Stimulated activated CD4-positive, alpha-beta T cell treated with anti-CD3 and anti-CD28 coated beads, Interleukin-4, amount 100 ng/mL, for 4 hours (primary cell): ENCODE measurements at regions not wholly inside any gene's neighbourhood (a gene's known extent, or its start where the extent isn't known, plus 50 kb on each side); places are given as distances from the start of the nearest gene placed in this dataset.

Source experiments
- DNase-seq, 2 experiments: peaks; one replicate each; pipeline ENCODE4 v3.0.0-alpha.2; 2020

DNA sequence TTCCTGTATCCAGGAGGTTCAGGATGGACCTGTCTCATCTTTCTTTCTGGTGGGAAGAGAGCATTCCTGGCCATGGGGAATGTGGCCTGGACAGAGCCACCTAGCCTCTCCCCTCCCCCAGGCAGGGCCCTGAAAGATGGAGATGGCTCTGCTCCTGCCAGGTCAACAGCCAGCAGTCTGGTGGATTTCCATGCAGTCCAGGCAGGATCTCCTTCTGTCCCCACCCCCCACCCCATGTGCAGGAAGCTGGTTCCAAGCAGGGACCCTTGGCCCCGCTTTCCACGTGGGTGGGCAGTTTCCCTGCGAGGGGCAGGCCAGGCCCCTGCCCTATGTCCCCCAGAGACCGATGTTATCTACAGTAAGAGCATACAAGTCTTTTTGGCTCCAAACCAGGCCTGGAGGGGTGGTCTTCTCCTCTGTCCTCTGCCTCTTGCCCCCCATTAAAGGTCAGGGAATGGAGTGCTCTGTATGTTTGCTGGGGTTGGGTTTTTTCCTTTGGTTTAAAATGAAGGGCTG lies 240.5 kb downstream of the SEC14L1 start:
- no peak for DNase-seq

DNA sequence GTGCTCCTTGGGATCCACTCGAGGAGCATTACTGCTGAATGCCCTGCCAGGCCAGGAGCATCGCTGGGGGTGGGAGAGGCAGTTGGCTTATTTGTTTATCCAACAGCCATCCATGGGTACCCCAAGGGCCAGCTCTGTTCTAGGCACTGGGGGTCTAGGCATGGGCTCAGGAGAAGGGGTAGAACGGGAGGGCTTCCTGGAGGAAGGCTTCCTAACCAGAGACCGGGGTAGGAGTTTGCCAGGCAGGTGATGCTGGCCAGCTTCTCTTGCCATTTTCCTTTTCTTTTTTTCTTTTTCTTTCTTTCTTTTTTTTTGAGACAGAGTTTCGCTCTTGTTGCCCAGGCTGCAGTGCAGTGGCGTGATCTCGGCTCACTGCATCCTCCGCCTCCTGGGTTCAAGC lies 241.0 kb downstream of the SEC14L1 start:
- no peak for DNase-seq

DNA sequence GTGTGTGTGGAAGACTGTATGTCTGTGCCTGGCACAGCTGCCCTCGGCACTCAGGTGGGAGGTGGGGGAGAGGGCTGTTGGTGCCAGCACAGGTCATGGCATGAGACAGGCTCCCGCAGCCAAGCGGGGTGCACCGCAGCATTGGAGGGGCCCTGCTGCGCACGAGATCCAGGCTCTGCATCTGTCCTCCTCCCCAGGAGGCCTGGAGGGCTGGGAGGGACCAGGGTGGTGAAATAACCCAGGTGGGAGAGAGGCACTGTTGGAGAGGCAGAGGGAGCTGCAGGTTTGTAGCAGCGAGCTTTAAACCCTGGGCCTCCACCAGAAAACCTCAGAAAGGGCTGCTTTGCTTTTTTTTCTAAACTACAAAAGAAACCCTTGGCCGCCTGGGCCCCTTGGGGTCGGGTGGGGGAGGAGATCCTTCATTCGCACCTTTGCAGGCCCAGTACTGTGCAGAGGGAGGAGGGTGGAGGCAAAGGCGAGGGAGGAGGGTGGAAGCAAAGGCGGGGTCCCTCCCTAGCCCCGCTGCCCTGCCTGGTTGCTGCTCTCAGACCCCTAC lies 241.7 kb downstream of the SEC14L1 start:
- peak in 1 of 2 experiments; percentile 31 for DNase-seq

DNA sequence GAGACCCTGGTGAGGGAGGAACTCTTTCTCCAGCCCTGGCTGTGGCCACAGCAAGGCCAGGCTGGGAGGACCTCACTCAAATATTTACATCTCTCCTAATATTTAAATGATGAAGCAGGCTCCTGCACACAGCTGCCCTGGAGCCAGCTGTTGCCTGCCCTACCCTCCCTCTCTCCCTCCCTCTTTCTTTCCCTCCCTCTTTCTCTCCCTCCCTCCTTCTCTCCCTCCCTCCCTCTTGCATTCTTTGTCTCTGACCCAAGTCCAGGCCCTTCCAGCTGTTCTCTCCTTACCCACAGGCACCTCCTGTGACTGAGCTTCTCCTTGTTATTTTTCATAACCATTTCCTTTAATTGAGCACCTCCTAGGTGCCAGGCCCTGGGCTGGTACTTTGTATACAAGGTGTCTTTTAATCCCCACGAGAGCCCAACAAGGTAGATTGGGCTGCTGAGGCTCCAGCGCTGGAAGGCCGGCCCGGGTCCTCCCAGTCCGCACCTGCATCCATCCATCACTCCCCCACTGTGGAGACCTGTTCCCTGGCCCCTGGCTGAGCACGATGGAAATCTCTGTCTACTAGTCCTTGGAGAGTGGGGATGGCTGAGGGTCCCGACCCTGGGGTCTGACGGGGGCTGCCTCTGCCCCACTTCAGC lies 242.3 kb downstream of the SEC14L1 start:
- DNase-seq = no peak

DNA sequence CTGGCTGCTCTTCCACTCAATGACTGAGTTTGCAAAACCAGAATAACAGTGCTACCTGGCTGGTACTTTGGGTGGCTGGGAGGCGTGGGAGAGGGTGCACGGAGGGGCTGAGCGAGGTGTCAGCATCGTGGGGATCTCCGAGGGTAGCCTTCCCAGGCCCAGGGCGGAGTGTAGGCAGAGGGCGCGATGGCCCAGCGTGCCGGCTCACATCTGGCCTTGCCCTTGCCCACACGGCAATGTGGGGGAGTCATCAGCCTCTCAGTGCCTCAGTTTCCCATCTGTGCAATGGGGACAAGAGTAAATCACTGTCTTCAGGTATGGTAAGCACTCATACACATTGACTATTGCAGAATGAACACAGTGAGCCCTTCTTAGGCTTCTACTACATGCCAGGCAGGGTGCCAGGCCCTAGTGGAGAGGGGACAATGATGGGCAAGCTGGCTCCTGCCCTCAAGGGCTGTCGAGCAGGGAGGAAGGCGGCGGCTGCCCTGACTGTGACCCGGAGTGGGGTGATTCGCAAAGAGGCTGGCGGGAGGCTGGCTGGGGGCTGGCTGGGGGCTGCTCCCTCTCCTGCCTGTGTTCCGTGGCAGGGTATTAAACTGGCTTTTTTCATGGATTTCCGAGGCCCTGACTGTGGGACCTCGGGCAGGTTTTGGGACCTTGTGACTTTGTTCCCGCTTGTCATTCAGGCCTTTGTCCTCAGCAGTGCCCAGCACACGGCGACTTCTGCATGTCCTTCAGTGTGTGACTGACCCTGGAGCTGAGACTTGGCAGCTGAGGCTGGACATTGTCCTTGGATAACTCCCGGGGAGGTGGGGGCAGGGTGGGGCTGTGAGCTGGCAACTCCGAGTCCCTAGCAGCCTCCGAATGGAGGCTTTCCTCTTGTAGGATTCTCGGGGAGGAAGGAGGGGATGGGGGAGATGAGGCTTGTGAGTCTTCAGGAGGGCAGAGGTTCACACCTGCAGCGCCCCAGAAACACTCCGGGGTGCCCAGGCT lies 243.1 kb downstream of the SEC14L1 start:
- no peak for DNase-seq

DNA sequence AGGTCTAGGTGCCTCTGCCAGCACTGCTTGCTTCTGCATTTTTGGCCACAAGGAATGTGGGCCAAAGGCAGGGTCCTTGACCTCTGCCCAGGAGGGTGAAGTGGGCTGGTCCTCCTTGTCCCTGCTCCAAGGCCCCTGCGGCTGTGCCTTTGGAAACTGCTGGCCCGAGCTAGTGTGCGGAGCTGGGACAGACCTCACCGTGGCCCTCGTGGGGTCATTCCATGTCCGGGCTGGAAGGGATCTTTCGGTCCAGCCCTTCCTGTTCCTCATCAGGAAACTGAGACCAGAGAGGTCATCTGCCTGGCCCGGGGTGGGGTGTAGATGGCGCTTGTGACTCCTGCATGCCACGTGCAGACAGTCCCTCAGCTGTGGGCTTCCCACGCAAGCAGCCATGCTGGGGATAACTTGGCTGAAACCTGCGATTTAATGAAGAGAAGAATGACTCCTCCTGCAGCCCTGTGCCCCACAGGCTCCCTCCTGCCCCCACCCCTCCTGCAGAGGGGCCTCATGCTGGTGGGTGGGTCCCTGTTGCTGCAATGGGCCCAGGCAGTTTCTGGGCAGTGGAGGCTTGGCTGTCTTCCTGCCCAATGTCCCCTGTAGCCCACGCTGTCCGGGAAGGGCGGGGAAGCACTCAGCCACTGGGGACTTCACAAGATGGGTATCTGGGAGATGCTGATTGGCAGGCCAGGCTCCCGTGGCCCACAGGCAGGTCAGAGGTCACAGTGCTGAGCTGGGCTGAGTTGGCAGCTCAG lies 245.2 kb downstream of the SEC14L1 start:
- no peak for DNase-seq

DNA sequence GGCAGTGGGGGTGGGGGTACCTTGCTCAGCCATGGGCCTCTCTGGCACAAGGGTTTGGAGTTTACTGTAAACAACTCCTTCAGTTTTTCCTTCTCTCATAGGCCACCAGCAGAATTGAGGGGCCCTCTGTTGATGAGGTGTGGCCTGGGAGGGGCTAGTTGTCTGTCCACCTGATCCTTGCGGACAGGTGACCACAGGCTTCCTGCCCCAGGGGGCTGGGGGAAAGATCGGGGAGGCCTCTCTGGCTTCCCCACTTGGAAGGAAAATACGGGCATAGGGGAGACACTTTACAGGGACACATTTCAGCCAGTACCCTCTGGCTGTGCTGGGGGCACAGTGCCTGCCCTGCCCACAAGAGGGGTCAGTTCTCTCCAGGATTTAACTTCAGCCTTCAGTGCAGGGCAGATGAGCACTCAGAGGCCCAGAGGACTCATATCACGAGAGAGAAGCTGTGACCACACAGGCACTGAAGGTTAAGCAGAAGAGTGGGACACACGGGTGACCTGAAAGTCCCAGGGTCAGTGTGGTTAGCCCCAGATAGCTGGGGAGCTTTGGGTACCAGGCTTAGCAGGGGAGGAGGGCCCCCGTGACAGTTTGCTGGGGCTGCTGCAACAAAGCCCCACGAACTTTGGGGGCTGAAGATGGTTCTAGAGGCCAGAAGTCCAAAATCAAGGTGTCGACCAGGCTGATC lies 245.9 kb downstream of the SEC14L1 start:
- no peak for DNase-seq

DNA sequence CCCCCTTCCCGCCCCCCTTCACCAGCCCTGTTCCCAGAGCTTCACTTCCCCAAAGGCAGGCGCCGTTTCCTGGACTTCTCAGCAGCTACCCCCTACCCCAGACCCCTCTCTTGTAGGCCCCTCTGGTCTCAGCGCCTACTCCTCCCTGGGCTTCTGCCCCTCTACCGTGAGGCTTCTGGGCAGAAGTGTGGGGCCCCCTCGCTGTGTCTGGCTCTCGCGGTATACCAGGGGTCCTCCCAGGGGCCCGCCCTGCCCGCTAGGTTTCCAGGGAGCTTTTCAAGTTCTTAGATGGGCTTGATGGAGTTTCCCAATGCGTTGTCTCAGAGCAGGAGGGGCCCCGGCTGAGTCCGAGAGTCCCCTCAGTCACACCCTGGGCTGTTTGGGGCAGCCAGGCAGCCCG lies 247.1 kb downstream of the SEC14L1 start:
- no peak for DNase-seq

DNA sequence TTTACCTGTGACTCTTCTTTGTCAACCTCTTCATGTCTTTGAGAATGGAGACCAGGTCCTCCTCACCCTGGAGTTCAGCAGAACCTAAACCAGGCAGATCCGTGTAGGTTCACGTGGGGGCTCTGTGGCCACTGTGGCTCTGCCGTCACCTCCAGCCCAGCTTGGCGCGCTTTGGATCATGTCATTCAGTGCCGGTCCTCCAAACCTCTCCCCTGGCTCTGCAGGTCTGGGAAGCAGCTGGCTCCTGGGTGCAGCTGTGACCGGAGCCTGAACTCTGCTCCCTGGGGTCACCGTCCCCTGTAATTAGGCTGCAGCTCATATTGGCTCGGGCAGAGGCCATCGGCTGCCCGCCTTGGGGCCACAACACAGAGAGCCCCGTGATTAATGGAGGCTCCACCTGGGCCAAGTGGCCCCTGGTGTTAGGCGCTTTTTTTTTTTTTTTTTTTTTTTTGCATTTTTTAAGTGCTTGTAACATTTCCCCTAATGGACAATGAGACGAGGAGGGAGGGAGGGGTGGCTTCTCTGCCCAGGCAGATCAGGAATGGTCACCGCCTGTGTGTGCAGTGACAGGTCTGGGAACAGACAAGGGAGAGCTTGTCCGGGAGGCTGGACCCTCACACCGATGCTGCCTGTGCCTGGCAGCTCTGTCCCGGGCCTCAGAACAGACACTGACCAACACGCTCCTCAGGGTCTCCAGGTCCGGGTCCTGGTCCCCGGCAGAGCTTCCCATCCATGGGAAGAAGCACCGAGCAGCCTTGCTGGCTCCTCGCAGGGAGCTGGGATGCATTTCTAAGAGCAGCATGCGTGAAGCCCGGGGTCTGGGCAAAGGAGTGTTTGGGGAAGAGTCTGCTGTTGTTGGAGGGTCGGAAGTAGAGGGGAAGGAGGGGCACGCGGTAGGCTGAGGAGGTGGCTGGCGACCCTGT lies 247.9 kb downstream of the SEC14L1 start:
- no peak for DNase-seq

DNA sequence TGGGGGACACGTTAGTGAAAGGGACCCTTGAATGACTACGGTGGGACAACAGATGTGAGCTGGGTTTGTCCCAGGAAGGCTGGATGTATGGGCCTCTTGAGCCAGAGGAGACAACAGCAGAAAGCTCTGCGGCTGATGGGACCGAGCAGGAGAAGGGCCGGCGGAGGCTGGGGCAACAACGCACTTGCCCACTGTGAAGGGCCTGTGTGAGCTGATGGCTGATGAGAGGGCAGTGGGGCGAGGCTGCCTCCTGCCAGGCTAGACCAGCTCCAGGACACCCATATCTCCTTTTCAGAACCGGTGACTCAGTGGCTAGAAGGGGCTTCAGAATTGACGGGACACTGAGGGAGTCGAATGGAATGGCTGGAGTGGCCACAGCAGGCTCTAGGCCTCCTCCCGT lies 250.1 kb downstream of the SEC14L1 start:
- DNase-seq = no peak

DNA sequence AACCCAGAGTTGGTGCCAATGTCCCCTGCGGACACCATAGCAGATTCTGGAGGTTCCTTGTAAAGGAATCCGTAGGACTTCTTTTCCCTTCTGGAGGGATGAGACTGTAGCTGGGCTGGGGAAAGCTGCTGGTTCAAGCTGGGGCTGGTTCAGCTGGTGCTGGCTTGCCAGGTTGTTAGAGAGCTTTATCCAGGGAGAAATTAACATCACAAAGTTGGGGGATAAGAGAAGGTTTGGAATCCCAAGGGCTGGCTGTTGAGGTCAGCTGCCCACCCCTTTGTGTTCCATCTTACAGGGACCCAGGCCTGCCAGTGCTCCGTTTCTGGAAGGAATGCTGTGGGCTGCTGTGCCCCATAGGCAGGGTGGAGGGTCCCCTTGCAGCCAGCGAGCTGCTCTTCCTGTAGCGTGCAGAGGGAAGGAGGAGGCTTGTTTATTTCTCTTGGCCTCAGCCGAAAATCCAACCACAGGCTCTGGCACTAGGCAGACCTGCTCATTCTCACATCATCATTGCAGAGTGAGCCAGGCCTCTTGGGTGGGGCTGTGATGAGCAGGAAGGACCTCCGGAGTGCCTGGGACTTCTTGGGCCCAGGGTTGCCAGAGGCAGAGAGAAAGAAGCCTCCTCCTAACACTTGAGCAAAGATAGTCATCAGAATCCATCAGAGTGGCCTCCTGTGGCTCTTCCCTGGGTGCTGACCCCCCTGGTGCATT lies 251.1 kb downstream of the SEC14L1 start:
- DNase-seq = no peak

DNA sequence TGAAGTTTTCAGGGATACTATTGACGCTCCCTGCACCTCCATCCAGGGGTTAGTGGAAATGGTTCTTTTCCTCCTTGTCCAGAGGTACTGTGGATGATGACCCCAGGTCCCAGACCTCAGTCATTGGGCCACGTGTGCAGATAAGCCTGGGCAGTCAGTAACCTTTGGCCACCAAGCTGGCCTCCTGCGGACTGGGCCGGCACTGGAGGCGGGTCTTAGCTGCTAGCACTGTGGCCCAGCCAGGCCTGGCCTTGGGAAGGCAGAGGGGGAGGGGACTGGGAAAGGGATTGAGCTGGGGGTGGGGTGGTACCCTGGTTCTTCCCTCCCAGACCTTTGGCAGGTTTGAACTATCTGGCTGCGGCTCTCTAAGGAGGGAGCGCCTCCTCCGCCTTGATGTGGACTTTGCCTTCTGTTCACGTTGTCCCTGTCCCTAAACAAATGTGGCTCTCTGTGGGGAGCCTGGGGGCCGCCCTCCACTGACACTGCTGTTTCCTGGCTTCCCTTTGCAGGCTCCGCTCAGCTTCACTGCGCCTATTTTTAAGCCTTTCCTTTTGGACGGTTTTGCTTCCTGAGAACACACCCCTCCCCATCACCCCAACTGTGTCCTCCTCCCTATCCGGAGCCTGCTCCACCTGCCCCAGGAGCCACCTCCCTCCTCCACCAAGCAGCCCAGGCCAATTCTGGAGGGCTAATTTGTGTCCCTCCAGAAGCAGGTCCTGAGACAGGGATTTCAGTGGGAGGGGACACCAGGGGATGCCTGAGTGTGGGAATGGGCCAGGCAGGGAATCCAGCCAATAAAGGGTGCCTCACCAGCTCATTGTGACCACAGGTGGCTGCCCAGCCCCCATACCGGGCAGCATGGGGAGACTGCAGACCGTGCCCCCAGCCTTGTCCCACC lies 251.9 kb downstream of the SEC14L1 start:
- no peak for DNase-seq

DNA sequence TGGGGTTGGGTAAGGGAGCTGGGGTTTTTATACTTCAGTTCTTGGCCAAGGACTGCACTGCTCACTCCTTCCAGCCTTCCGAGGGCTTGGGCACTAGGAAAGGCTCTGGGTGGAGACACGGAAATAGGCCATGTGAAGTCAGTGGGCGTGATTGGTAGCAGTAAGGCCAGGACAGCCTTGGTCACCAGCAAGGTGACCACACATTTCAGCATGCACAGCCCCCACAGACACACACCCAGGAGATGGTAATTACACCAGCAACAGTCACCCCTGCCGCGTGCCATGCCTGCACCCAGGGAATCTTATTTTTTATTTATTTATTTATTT lies 252.5 kb downstream of the SEC14L1 start:
- DNase-seq = no peak

DNA sequence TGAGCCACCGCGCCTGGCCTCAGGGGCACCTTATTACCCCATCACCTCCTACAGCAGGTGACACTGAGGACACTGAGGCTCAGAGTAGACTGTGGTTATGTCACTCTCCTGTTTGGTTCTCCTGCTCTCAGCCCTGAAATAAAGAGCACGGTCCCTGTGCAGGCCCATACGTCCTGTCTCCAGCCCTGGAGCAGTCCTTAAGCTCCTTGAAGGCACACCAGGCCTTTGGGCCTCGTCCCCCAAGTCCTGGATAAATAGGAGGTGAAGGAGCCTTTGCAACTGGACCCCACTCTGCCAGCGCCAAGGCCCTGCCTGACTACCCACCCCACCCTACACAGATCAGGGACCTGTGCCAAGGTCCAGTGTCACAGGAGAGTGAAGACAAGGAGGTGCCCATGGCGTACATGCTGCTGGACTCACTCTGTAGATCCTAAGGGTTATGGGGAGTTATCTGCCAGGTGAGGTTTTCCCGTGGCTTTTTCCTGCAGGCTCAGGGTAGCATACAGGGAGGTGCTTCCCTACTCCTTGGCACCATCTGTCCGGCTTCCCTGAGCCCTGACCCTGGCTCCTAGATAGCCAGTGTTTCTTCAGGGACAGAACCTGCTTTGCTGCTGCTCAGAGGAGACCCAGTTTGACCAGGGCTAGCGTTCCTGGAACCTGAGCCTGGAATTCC lies 253.2 kb downstream of the SEC14L1 start:
- no peak for DNase-seq

DNA sequence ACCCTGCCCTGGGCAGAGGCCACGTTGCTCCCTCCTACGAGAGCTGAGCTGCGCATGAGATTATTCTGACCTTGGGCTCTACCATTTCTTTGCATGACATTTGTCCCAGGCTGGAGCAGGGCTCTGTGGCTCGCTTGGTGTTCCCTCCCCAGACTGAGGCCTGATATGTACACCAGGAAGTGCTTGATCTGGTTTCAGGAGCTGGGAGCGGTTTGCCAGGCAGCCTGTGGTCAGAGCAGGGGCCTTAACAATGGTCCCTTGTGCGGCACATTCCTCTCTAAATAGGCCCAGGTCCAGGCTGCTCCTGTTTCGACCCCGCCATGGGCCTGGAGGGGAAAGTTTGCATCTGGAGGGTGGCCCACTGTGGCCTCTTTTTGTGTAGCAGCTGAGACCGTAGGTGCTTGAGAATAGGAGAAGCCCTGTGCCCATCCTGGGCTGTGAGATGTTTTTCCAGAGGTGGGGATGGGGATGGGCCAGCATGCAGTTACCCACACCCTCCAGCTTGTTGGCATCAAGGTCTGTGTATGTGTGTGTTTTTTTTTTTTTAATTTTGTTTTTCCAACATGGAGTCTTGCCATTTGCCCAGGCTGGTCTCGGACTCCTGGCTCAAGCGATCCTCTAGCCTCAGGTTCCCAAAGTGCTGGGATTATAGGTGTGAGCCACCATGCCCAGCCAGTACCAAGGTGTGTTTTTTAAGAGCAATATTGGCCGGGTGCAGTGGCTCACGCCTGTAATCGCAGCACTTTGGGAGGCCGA lies 253.9 kb downstream of the SEC14L1 start:
- no peak for DNase-seq

DNA sequence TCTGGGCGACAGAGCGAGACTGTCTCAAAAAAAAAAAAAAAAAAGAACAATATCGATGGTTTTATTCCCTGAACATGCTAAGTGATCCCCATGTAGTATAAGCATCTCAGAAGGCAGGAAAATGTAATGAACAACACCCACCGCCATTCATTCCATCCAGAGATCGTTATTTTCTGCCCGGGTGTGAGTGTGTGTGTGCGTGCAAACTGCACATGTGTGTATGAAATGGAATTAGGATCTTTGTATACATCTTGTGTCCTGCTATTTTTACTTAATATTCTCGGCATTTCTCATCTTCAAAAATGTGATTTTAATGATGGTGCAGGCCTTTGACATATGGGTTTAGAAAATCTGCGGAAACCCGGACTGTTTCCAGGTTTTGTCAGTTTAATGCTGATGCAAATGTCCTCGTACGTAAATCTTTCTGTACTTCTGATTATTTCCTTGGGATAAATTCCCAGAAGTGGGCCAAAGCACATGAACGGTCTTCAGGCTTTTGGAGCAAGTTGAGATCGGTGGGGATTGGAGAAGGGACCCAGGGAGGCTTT lies 254.8 kb downstream of the SEC14L1 start:
- no peak for DNase-seq

DNA sequence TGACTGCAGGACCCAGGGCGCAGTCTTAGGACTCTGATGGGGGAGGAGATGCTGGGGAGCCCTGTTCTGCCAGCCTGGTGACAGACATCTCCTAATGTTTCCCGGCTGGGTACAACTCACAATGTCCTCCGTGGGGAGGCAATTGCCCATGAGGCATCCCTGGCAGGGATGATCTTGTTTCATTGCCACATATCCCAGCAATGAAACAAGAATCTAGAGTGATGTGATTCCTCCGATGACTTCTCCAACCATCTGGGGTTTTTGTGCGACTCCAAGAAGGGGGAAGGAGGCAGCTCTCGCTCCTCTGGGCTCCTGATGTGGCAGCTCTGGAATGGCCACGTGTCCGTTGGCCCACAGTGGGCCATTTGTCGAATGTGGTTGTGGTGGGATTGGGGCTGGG lies 255.8 kb downstream of the SEC14L1 start:
- DNase-seq = no peak

DNA sequence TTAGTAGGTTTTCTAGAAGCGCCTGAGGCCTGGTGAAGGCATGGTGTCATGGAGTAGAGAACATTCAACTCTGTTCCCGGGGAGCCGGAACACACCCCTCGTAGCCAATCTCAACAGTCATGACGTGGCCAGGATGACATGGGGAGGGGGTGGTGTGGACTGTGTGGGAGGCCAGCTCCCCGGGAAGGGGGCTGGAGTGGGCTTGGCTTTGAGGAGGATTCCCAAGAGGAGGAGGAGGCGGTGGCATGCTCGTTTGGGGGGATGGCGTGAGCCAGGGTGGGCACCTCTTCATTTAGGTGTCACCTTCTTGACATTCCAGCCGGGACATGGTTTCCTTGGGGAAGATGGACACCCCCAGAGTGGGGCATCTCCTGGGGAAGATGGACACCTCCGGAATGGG lies 257.5 kb downstream of the SEC14L1 start:
- no peak for DNase-seq
